C4-2B (cell line): ENCODE measurements at regions not wholly inside any gene's neighbourhood (a gene's known extent, or its start where the extent isn't known, plus 50 kb on each side); places are given as distances from the start of the nearest gene placed in this dataset.

Experiments
- H3K27ac ChIP-seq: fragments of 450-650 bp; 2 replicates; pipeline ENCODE4 v1.5.1; 2017
- CTCF ChIP-seq: fragments of 450-650 bp; conservative IDR thresholded peaks from 2 replicates; pipeline ENCODE4 v1.5.1; 2017; ENCODE audit warnings: mild to moderate bottlenecking
- ZFX ChIP-seq: fragments of 450-650 bp; IDR thresholded peaks from 2 replicates; pipeline ENCODE4 v1.6.1; 2017

- no peak overlapping the region for H3K27ac ChIP-seq
- TF ChIP-seq CTCF (no peak), ZFX (no peak)
Measured at GRCh38 chr16:79316004-79316458, 284.5 kb downstream of the MAF start.

- H3K27ac ChIP-seq = no peak overlapping the region
Measured at GRCh38 chr16:79312502-79312901, 288.0 kb downstream of the MAF start.

GRCh38 chr16:79310710-79311109 lies 289.8 kb downstream of the MAF start:
- no peak overlapping the region for H3K27ac ChIP-seq

More at GRCh38 chr16:79312502-79312901, 288.0 kb downstream of the MAF start:
- TF ChIP-seq CTCF = no peak
- TF ChIP-seq ZFX = no peak

GRCh38 chr16:79309606-79310005 lies 290.9 kb downstream of the MAF start:
- no peak overlapping the region for H3K27ac ChIP-seq
- TF ChIP-seq ZFX = no peak
- TF ChIP-seq CTCF = no peak

More at GRCh38 chr16:79310710-79311109, 289.8 kb downstream of the MAF start:
- no peak for TF ChIP-seq ZFX
- TF ChIP-seq CTCF = no peak

GRCh38 chr16:79307214-79307613 lies 293.3 kb downstream of the MAF start:
- no peak overlapping the region for H3K27ac ChIP-seq
- no peak for TF ChIP-seq ZFX

- H3K27ac ChIP-seq = no peak overlapping the region
- TF ChIP-seq ZFX (no peak), CTCF (no peak)
Measured at GRCh38 chr16:79305074-79305473, 295.5 kb downstream of the MAF start.

GRCh38 chr16:79303959-79304387 lies 296.6 kb downstream of the MAF start:
- H3K27ac ChIP-seq = no peak overlapping the region
- no peak for TF ChIP-seq ZFX
- no peak; the same call in 1 of the 2 replicates for TF ChIP-seq CTCF

- no peak overlapping the region for H3K27ac ChIP-seq
- no peak for TF ChIP-seq CTCF
- no peak for TF ChIP-seq ZFX
Measured at GRCh38 chr16:79303206-79303605, 297.3 kb downstream of the MAF start.
